Activated CD4-positive, alpha-beta memory T cell treated with anti-CD3 and anti-CD28 coated beads for 36 hours (primary cell): ENCODE measurements at regions not wholly inside any gene's neighbourhood (a gene's known extent, or its start where the extent isn't known, plus 50 kb on each side); places are given as distances from the start of the nearest gene placed in this dataset.
"Not testable (repeated sequence)": the region's sequence is repeated elsewhere in the genome, so short reads cannot be mapped to it uniquely, and the experiment has no call there.

Experiments
- CTCF ChIA-PET: fragments of 350-600 bp; sonication (Branson Sonifier 250); formaldehyde crosslinking; loops from one replicate; lab custom pipeline; 2021; ENCODE audit warnings: antibody characterized with exemption, inconsistent platforms; lab: Charles Lee
- POLR2A ChIA-PET: fragments of 350-600 bp; sonication (Branson Sonifier 250); formaldehyde crosslinking; loops from one replicate; lab custom pipeline; 2021; ENCODE audit warnings: antibody characterized with exemption; lab: Charles Lee
- DNase-seq: peaks from one replicate; pipeline ENCODE4 v3.0.0-alpha.2; 2020
- H3K27ac Mint-ChIP-seq: one replicate; pipeline ENCODE4 v1.8.0; 2021; ENCODE audit warnings: mixed read lengths
- H3K27me3 Mint-ChIP-seq: one replicate; pipeline ENCODE4 v1.8.0; 2021; ENCODE audit warnings: mixed read lengths
- H3K36me3 Mint-ChIP-seq: one replicate; pipeline ENCODE4 v1.8.0; 2021; ENCODE audit warnings: mixed read lengths
- H3K4me1 Mint-ChIP-seq: one replicate; pipeline ENCODE4 v1.8.0; 2021; ENCODE audit warnings: low read depth, mixed read lengths
- H3K4me3 Mint-ChIP-seq: one replicate; pipeline ENCODE4 v1.8.0; 2021; ENCODE audit warnings: mild to moderate bottlenecking, mixed read lengths
- H3K9me3 Mint-ChIP-seq: one replicate; pipeline ENCODE4 v1.8.0; 2021; ENCODE audit warnings: mixed read lengths
- intact Hi-C: fragments of 100-400 bp; cut with micrococcal nuclease; formaldehyde crosslinking; loops from one replicate; pipeline ENCODE4 v1.15.1; 2023

DNA sequence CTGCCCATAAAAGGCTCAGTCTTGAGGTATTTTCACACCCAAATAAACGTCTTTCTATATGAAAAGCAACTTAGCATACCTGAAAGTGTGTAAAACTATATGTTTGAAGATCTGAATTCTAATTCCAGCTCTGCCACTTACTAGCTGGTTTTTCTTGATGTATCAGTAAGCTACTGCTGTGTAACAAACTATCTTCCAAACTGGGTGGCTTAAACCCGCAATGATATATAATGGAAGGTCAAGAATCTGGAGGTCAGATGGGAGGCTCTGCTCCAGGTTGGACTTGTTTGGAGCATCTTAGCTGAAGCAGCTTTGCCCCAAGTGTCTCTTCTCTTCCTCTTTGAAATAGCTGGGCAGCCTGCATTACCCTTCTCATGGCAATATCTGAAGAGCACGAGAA lies 164.3 kb upstream of the IRX5 start:
- Mint-ChIP-seq H3K4me1 (no peaks in the 10 kb centered on the region), H3K27me3 (no peaks in the 10 kb centered on the region), H3K36me3 (no peaks in the 10 kb centered on the region), H3K4me3 (no peak overlapping the region), H3K9me3 (peaks cover 4% of the 10 kb centered on the region), H3K27ac (no peak overlapping the region)
- intact Hi-C loops, result no loop called here
- no peak for DNase-seq
- ChIA-PET CTCF (no interaction called here), POLR2A (interaction anchor here (1.0 kb wide), 1 partner anchor 48 kb away, joined by 3 read pairs; no protein-coding TSS in a partner anchor)

- Mint-ChIP-seq H3K27me3 (peaks cover 1% of the 10 kb centered on the region), H3K36me3 (no peaks in the 10 kb centered on the region), H3K27ac (no peak overlapping the region), H3K4me1 (no peaks in the 10 kb centered on the region), H3K4me3 (no peak overlapping the region), H3K9me3 (no peaks in the 10 kb centered on the region)
- no peak for DNase-seq
- ChIA-PET POLR2A (no interaction called here), CTCF (interaction anchor here (0.6 kb wide), 1 partner anchor 457 kb away, joined by 3 read pairs; no protein-coding TSS in a partner anchor)
- intact Hi-C loops, result no loop called here
Observed at GRCh38 chr16:54750249-54750648, 180.4 kb upstream of the IRX5 start.

- intact Hi-C loops, result no loop called here
- POLR2A ChIA-PET, result no interaction called here
Observed at GRCh38 chr16:54748611-54749190, 182.0 kb upstream of the IRX5 start.

DNA sequence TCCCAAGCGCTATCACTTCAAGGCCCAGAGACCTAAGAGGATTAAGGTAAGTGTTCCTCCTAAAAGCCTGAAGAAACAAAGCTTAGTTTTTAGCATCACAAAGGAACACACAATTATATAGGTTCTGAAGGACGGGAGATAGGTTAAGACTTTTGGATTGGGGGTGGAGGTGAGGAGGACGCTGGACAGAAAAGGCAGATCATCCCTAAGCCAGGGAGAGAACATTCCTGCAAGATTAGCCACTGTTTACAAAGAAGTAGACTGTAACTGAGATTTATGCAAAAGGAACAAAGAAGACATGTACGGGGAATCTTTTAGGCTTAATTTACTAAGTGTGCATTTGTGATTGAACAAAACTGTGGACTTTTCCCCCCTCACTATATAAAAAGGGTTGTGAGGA lies 184.1 kb upstream of the IRX5 start:
- H3K27me3 Mint-ChIP-seq, result peaks cover 3% of the 10 kb centered on the region
- H3K36me3 Mint-ChIP-seq, result no peaks in the 10 kb centered on the region
- intact Hi-C loops, result no loop called here
- CTCF ChIA-PET, result no interaction called here
- POLR2A ChIA-PET, result no interaction called here
- H3K27ac Mint-ChIP-seq, result no peak overlapping the region
- H3K4me3 Mint-ChIP-seq, result no peak overlapping the region
- H3K9me3 Mint-ChIP-seq, result no peaks in the 10 kb centered on the region
- no peak for DNase-seq
- H3K4me1 Mint-ChIP-seq, result no peaks in the 10 kb centered on the region

More at GRCh38 chr16:54748611-54749190, 182.0 kb upstream of the IRX5 start:
- no peak for DNase-seq
- Mint-ChIP-seq H3K27me3 (peaks cover 3% of the 10 kb centered on the region), H3K4me1 (no peaks in the 10 kb centered on the region), H3K36me3 (no peaks in the 10 kb centered on the region), H3K27ac (no peak overlapping the region), H3K9me3 (no peaks in the 10 kb centered on the region), H3K4me3 (no peak overlapping the region)
- CTCF ChIA-PET, result no interaction called here

DNA sequence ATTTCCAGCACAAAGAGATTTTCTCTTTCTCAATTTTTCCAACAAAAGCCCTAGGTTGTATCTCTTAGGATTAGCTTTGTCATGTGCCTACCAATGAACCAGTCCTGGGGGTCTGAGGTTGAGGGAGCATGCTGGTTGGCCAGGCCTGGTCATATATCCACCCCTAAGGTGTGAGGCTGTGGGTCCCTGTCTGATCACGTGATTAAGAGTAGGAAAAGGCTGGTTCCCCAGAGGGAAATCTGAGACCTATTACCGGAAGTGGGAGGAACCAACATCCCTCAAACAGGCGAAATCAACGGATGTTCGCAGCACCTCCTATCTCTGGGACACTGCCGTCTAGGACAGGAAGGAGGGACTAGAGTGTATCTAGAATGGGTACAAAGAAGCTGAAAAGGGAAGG lies 185.7 kb upstream of the IRX5 start:
- ChIA-PET CTCF (no interaction called here), POLR2A (no interaction called here)
- no peak for DNase-seq

GRCh38 chr16:54742436-54742835 lies 188.2 kb upstream of the IRX5 start:
- Mint-ChIP-seq H3K27ac (no peak overlapping the region), H3K9me3 (no peaks in the 10 kb centered on the region), H3K36me3 (no peaks in the 10 kb centered on the region), H3K4me1 (no peaks in the 10 kb centered on the region), H3K4me3 (no peak overlapping the region), H3K27me3 (peaks cover 2% of the 10 kb centered on the region)
- intact Hi-C loops, result no loop called here
- ChIA-PET POLR2A (no interaction called here), CTCF (no interaction called here)
- no peak for DNase-seq

More for the DNA sequence above, 185.7 kb upstream of the IRX5 start:
- no peaks in the 10 kb centered on the region for H3K9me3 Mint-ChIP-seq
- H3K27me3 Mint-ChIP-seq, result peaks cover 2% of the 10 kb centered on the region
- H3K36me3 Mint-ChIP-seq, result no peaks in the 10 kb centered on the region
- no peak overlapping the region for H3K27ac Mint-ChIP-seq
- H3K4me3 Mint-ChIP-seq, result no peak overlapping the region
- intact Hi-C loops, result no loop called here
- H3K4me1 Mint-ChIP-seq, result no peaks in the 10 kb centered on the region

DNA sequence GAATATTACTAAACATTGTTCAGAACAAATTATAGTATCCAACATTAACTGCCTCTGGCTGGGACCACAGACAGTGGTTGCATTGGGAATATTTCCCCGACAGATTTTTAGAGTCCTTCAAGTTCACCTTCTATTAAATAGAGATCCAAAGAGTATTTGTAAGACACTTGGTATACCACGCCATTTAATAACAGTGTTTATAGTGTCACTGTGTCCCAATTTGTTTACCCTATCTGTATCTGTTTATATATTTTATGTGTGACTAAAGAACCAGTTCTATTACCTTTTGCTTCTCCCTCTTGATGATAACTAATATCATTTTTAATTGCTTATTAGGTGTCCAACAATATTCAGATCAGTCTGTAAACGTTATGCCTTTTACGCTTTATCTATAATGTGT lies 191.3 kb upstream of the IRX5 start:
- DNase-seq, result no peak
- no peak overlapping the region for H3K4me3 Mint-ChIP-seq
- no peaks in the 10 kb centered on the region for H3K9me3 Mint-ChIP-seq
- intact Hi-C loops, result no loop called here
- CTCF ChIA-PET, result no interaction called here
- no peak overlapping the region for H3K27ac Mint-ChIP-seq
- peaks cover 2% of the 10 kb centered on the region for H3K27me3 Mint-ChIP-seq
- POLR2A ChIA-PET, result no interaction called here
- H3K4me1 Mint-ChIP-seq, result no peaks in the 10 kb centered on the region
- H3K36me3 Mint-ChIP-seq, result no peaks in the 10 kb centered on the region

- POLR2A ChIA-PET, result no interaction called here
- CTCF ChIA-PET, result no interaction called here
- no peak overlapping the region for H3K4me3 Mint-ChIP-seq
- intact Hi-C loops, result no loop called here
- no peak for DNase-seq
- H3K9me3 Mint-ChIP-seq, result no peaks in the 10 kb centered on the region
- H3K36me3 Mint-ChIP-seq, result no peaks in the 10 kb centered on the region
- H3K27me3 Mint-ChIP-seq, result no peaks in the 10 kb centered on the region
- no peak overlapping the region for H3K27ac Mint-ChIP-seq
- no peaks in the 10 kb centered on the region for H3K4me1 Mint-ChIP-seq
Observed at GRCh38 chr16:54734156-54734555, 196.5 kb upstream of the IRX5 start.

DNA sequence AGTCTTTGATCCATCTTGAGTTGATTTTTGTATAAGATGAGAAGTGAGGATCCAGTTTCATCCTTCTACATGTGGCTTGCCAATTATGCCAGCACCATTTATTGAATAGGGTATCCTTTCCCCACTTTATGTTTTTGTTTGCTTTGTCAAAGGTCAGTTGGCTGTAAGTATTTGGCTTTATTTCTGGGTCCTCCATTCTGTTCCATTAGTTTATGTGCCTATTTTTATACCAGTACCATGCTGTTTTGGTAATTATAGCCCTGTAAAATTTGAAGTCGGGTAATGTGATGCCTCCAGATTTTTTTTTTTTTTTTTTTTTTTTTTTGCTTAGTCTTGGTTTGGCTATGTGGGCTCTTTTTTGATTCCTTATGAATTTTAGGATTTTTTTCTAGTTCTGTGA lies 203.0 kb upstream of the IRX5 start:
- H3K4me1 Mint-ChIP-seq, H3K36me3 Mint-ChIP-seq, intact Hi-C loops, H3K4me3 Mint-ChIP-seq, CTCF ChIA-PET, H3K9me3 Mint-ChIP-seq, H3K27ac Mint-ChIP-seq, H3K27me3 Mint-ChIP-seq, POLR2A ChIA-PET, DNase-seq: not testable (repeated sequence)

GRCh38 chr16:54724346-54724925 lies 206.2 kb upstream of the IRX5 start:
- H3K4me1 Mint-ChIP-seq, result no peaks in the 10 kb centered on the region
- POLR2A ChIA-PET, result no interaction called here
- no peak for DNase-seq

DNA sequence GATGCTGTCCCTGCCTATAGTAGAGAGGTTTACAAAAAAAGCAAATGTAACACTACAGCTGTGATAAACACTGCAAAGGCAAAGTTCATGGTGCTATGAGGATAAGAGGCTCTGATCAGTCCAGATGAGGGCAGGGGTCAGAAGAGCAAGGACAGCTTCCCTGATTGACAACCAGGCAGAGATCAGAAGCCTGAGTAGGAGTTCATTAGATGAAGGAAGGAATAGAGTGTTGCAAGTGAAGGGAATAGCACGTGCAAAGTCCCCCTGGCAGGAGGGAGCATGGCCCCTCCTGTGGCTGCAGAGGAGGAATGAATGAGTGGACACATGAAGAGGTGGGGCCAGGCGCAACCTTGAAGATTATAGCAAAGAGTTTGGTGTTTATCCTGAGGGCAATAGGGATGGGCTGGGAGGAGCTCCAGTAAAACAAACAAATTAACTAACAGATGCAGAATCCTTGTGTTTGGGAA lies 208.4 kb upstream of the IRX5 start:
- CTCF ChIA-PET, result no interaction called here
- POLR2A ChIA-PET, result no interaction called here
- Mint-ChIP-seq H3K27ac (no peak overlapping the region), H3K9me3 (no peaks in the 10 kb centered on the region), H3K4me1 (no peaks in the 10 kb centered on the region), H3K36me3 (no peaks in the 10 kb centered on the region), H3K27me3 (no peaks in the 10 kb centered on the region), H3K4me3 (no peak overlapping the region)
- intact Hi-C loops, result no loop called here
- no peak for DNase-seq

More at GRCh38 chr16:54724346-54724925, 206.2 kb upstream of the IRX5 start:
- H3K27me3 Mint-ChIP-seq, result no peaks in the 10 kb centered on the region
- no peaks in the 10 kb centered on the region for H3K36me3 Mint-ChIP-seq
- H3K27ac Mint-ChIP-seq, result no peak overlapping the region
- CTCF ChIA-PET, result no interaction called here
- intact Hi-C loops, result no loop called here
- no peaks in the 10 kb centered on the region for H3K9me3 Mint-ChIP-seq
- H3K4me3 Mint-ChIP-seq, result no peak overlapping the region

- ChIA-PET CTCF (no interaction called here), POLR2A (no interaction called here)
- intact Hi-C loops, result no loop called here
- no peaks in the 10 kb centered on the region for H3K4me1 Mint-ChIP-seq
- DNase-seq, result no peak
- no peak overlapping the region for H3K4me3 Mint-ChIP-seq
- H3K36me3 Mint-ChIP-seq, result no peaks in the 10 kb centered on the region
- H3K27ac Mint-ChIP-seq, result no peak overlapping the region
- H3K9me3 Mint-ChIP-seq, result no peaks in the 10 kb centered on the region
- no peaks in the 10 kb centered on the region for H3K27me3 Mint-ChIP-seq
Observed at GRCh38 chr16:54720259-54720658, 210.4 kb upstream of the IRX5 start.

DNA sequence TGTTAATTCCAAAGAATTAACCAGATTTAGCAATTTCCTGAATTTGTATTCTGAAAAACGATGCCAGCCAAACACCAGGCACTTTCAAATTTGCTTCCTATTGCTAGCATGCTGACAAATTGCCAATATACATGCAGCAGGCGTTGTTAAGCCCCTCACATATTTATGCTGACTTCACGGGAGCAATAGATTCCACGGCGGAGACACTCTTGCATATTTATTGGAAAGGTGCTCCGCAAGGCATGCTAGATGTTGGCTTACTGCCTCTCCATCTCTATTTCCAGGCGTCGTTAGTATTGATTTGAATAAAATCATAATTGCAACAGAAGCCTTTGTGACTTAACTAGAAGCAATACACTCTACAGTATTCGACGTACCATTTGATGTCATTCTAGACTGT lies 211.0 kb upstream of the IRX5 start:
- intact Hi-C loops, result no loop called here
- POLR2A ChIA-PET, result no interaction called here
- Mint-ChIP-seq H3K9me3 (no peaks in the 10 kb centered on the region), H3K4me3 (no peak overlapping the region), H3K36me3 (no peaks in the 10 kb centered on the region), H3K27me3 (no peaks in the 10 kb centered on the region), H3K4me1 (no peaks in the 10 kb centered on the region), H3K27ac (no peak overlapping the region)
- CTCF ChIA-PET, result no interaction called here
- DNase-seq, result no peak
